ENCODE measurements at regions not wholly inside any gene's neighbourhood (a gene's known extent, or its start where the extent isn't known, plus 50 kb on each side); places are given as distances from the start of the nearest gene placed in this dataset.

- Mint-ChIP-seq H3K27ac (ENCODE audit: unreplicated experiment) (no peak overlapping the region), H3K4me1 (ENCODE audit: unreplicated experiment) (peaks cover 5% of the 10 kb centered on the region), H3K27me3 (ENCODE audit: unreplicated experiment) (no peaks in the 10 kb centered on the region), H3K36me3 (ENCODE audit: unreplicated experiment) (peaks cover 9% of the 10 kb centered on the region), H3K4me3 (ENCODE audit: unreplicated experiment) (no peak overlapping the region), H3K9me3 (ENCODE audit: unreplicated experiment) (peaks cover 39% of the 10 kb centered on the region)
- no peak for DNase-seq (ENCODE audit: extremely low spot score, unreplicated experiment)
- no peak for TF ChIP-seq CTCF (IDR thresholded peaks at IDR 0.05)
These were observed 118.8 kb upstream of the TENM3 start for GRCh38 chr4:182124359-182124758.

GRCh38 chr4:182126096-182126495, 117.1 kb upstream of the TENM3 start:
- Mint-ChIP-seq H3K9me3 (ENCODE audit: unreplicated experiment) (peaks cover 27% of the 10 kb centered on the region), H3K4me1 (ENCODE audit: unreplicated experiment) (peaks cover 5% of the 10 kb centered on the region), H3K27ac (ENCODE audit: unreplicated experiment) (no peak overlapping the region), H3K36me3 (ENCODE audit: unreplicated experiment) (peaks cover 9% of the 10 kb centered on the region), H3K4me3 (ENCODE audit: unreplicated experiment) (no peak overlapping the region), H3K27me3 (ENCODE audit: unreplicated experiment) (no peaks in the 10 kb centered on the region)
- no peak for TF ChIP-seq CTCF (IDR thresholded peaks at IDR 0.05)
- no peak for DNase-seq (ENCODE audit: extremely low spot score, unreplicated experiment)

GRCh38 chr4:182126603-182127002, 116.6 kb upstream of the TENM3 start:
- DNase-seq (ENCODE audit: extremely low spot score, unreplicated experiment), result no peak
- peaks cover 23% of the 10 kb centered on the region for H3K9me3 Mint-ChIP-seq (ENCODE audit: unreplicated experiment)
- no peak for TF ChIP-seq CTCF (IDR thresholded peaks at IDR 0.05)
- peaks cover 5% of the 10 kb centered on the region for H3K4me1 Mint-ChIP-seq (ENCODE audit: unreplicated experiment)
- no peak overlapping the region for H3K4me3 Mint-ChIP-seq (ENCODE audit: unreplicated experiment)
- H3K36me3 Mint-ChIP-seq (ENCODE audit: unreplicated experiment), result peaks cover 9% of the 10 kb centered on the region
- H3K27me3 Mint-ChIP-seq (ENCODE audit: unreplicated experiment), result no peaks in the 10 kb centered on the region
- no peak overlapping the region for H3K27ac Mint-ChIP-seq (ENCODE audit: unreplicated experiment)

- H3K9me3 Mint-ChIP-seq (ENCODE audit: unreplicated experiment), result no peaks in the 10 kb centered on the region
- no peaks in the 10 kb centered on the region for H3K36me3 Mint-ChIP-seq (ENCODE audit: unreplicated experiment)
- no peaks in the 10 kb centered on the region for H3K27me3 Mint-ChIP-seq (ENCODE audit: unreplicated experiment)
- H3K27ac Mint-ChIP-seq (ENCODE audit: unreplicated experiment), result no peak overlapping the region
- H3K4me1 Mint-ChIP-seq (ENCODE audit: unreplicated experiment), result peaks cover 19% of the 10 kb centered on the region
- DNase-seq (ENCODE audit: extremely low spot score, unreplicated experiment), result no peak
- no peak overlapping the region for H3K4me3 Mint-ChIP-seq (ENCODE audit: unreplicated experiment)
- TF ChIP-seq CTCF (IDR thresholded peaks at IDR 0.05), result no peak
These were observed 110.2 kb upstream of the TENM3 start for GRCh38 chr4:182133033-182133432.

- Mint-ChIP-seq H3K36me3 (ENCODE audit: unreplicated experiment) (no peaks in the 10 kb centered on the region), H3K27me3 (ENCODE audit: unreplicated experiment) (no peaks in the 10 kb centered on the region), H3K4me3 (ENCODE audit: unreplicated experiment) (no peak overlapping the region), H3K9me3 (ENCODE audit: unreplicated experiment) (no peaks in the 10 kb centered on the region), H3K27ac (ENCODE audit: unreplicated experiment) (no peak overlapping the region), H3K4me1 (ENCODE audit: unreplicated experiment) (peaks cover 23% of the 10 kb centered on the region)
- no peak for TF ChIP-seq CTCF (IDR thresholded peaks at IDR 0.05)
- DNase-seq (ENCODE audit: extremely low spot score, unreplicated experiment), result no peak
These were observed 108.9 kb upstream of the TENM3 start for GRCh38 chr4:182134261-182134660.

Data from osteocyte (in vitro differentiated cells).